Gastroesophageal sphincter (tissue), 4 donors: ENCODE measurements at regions not wholly inside any gene's neighbourhood (a gene's known extent, or its start where the extent isn't known, plus 50 kb on each side); places are given as distances from the start of the nearest gene placed in this dataset.

Experiments used
- ATAC-seq: fragments of 150-250 bp; one replicate; pipeline ENCODE4 v1.9.1; 2016; ENCODE audit warnings: mild to moderate bottlenecking, moderate library complexity
- H3K27ac ChIP-seq, 4 donors: fragments of 200-600 bp; sonication (generic) in 3 of 4; 1 replicate in 3 of 4; 2 replicates in 1 of 4; pipeline ENCODE4 v1.5.1; 2016 to 2019
- H3K27me3 ChIP-seq: fragments of 200-600 bp; sonication (generic); one replicate; pipeline ENCODE4 v1.5.1; 2019
- H3K36me3 ChIP-seq, 2 donors: fragments of 200-600 bp; sonication (generic); one replicate each; pipeline ENCODE4 v1.5.1; 2019; ENCODE audit warnings: control low read depth in 1 of 2
- H3K4me1 ChIP-seq, 3 donors: fragments of 200-600 bp; sonication (generic); 1 replicate in 2 of 3; 2 replicates in 1 of 3; pipeline ENCODE4 v1.5.1; 2016 to 2019; ENCODE audit warnings: control low read depth in 2 of 3
- H3K4me3 ChIP-seq, 2 donors: fragments of 200-600 bp; sonication (generic); one replicate each; pipeline ENCODE4 v1.5.1; 2019; ENCODE audit warnings: mild to moderate bottlenecking in 1 of 2, moderate library complexity in 1 of 2
- H3K9me3 ChIP-seq, 3 donors: fragments of 200-600 bp; sonication (generic); one replicate each; pipeline ENCODE4 v1.5.1; 2017 to 2019; ENCODE audit warnings: control low read depth in 2 of 3
- CTCF ChIP-seq, 4 experiments: fragments of 200-600 bp in 2 of 4; fragments of 450-650 bp in 2 of 4; sonication (generic) in 1 of 4; IDR thresholded peaks; one replicate each; pipeline ENCODE4 v1.5.1; 2017 to 2019; ENCODE audit warnings: antibody characterized with exemption in 4 of 4, mild to moderate bottlenecking in 2 of 4, moderate library complexity in 2 of 4
- EP300 ChIP-seq: sonication (generic); formaldehyde crosslinking; IDR thresholded peaks from one replicate; pipeline ENCODE4 v1.6.1; 2017; ENCODE audit warnings: antibody characterized with exemption, mild to moderate bottlenecking
- POLR2A ChIP-seq, 2 donors: fragments of 450-650 bp; IDR thresholded peaks; one replicate each; pipeline ENCODE4 v1.6.1; 2017; ENCODE audit warnings: antibody characterized with exemption in 2 of 2, mild to moderate bottlenecking in 2 of 2, moderate library complexity in 1 of 2
- POLR2AphosphoS5 ChIP-seq: sonication (generic); formaldehyde crosslinking; IDR thresholded peaks from one replicate; pipeline ENCODE4 v1.6.1; 2017; ENCODE audit warnings: antibody characterized with exemption
- WGBS, 2 donors: methylation state at CpG; one replicate each; pipeline ENCODE4 v1.1.5; 2018; ENCODE audit warnings: low coverage in 1 of 2; 5-methylcytosine and 5-hydroxymethylcytosine counted together

GRCh38 chr10:78909221-78909620, 159.5 kb upstream of the ZMIZ1 start:
- Histone ChIP-seq H3K4me1 (peaks cover 0 to 4% (median 0%) of the 10 kb centered on the region in 3 donors), H3K4me3 (no peak overlapping the region), H3K9me3 (no peaks in the 10 kb centered on the region), H3K27me3 (no peaks in the 10 kb centered on the region), H3K27ac (no peak overlapping the region), H3K36me3 (no peaks in the 10 kb centered on the region)
- no peak for ATAC-seq
- TF ChIP-seq POLR2A (IDR thresholded peaks at IDR 0.05) (no peak), CTCF (IDR thresholded peaks at IDR 0.05) (no peak), EP300 (no peak), POLR2AphosphoS5 (no peak)
- WGBS, 2 donors: 39 to 57% methylated on average over 2 to 6 of the region's 6 CpGs

GRCh38 chr10:78910021-78910420, 158.7 kb upstream of the ZMIZ1 start:
- Histone ChIP-seq H3K27ac (no peak overlapping the region), H3K4me3 (no peak overlapping the region), H3K9me3 (no peaks in the 10 kb centered on the region), H3K4me1 (peaks cover 0 to 12% (median 0%) of the 10 kb centered on the region in 3 donors), H3K27me3 (no peaks in the 10 kb centered on the region), H3K36me3 (no peaks in the 10 kb centered on the region)
- 100% methylated on average over 1 of the region's 3 CpGs; no CpG with 5 or more reads in 1 of the 2 donors for WGBS, 2 donors
- no peak for ATAC-seq
- TF ChIP-seq POLR2A (IDR thresholded peaks at IDR 0.05) (no peak), CTCF (IDR thresholded peaks at IDR 0.05) (no peak), POLR2AphosphoS5 (no peak), EP300 (no peak)

- Histone ChIP-seq H3K4me3 (no peak overlapping the region), H3K4me1 (peaks cover 0 to 14% (median 0%) of the 10 kb centered on the region in 3 donors), H3K27me3 (no peaks in the 10 kb centered on the region), H3K27ac (no peak overlapping the region), H3K9me3 (no peaks in the 10 kb centered on the region), H3K36me3 (no peaks in the 10 kb centered on the region)
- no peak for ATAC-seq
- TF ChIP-seq EP300: no peak
- no peak for TF ChIP-seq CTCF (IDR thresholded peaks at IDR 0.05)
- TF ChIP-seq POLR2A (IDR thresholded peaks at IDR 0.05): no peak
- WGBS, 2 donors: 50 to 80% methylated on average over 1 of the region's 2 CpGs
Observed at GRCh38 chr10:78910476-78910875, 158.3 kb upstream of the ZMIZ1 start.

- Histone ChIP-seq H3K9me3 (no peaks in the 10 kb centered on the region), H3K36me3 (no peaks in the 10 kb centered on the region), H3K4me1 (peaks cover 0 to 14% (median 0%) of the 10 kb centered on the region in 3 donors), H3K27ac (no peak overlapping the region), H3K27me3 (no peaks in the 10 kb centered on the region), H3K4me3 (no peak overlapping the region)
- no peak for TF ChIP-seq POLR2AphosphoS5
- TF ChIP-seq POLR2A (IDR thresholded peaks at IDR 0.05): no peak
- no peak for TF ChIP-seq EP300
- no peak for TF ChIP-seq CTCF (IDR thresholded peaks at IDR 0.05)
- no peak for ATAC-seq
- WGBS, 2 donors: 80% methylated on average over 1 of the region's 7 CpGs; no CpG with 5 or more reads in 1 of the 2 donors
Observed at GRCh38 chr10:78910886-78911285, 157.9 kb upstream of the ZMIZ1 start.

GRCh38 chr10:78911533-78912340, 157.0 kb upstream of the ZMIZ1 start:
- 81 to 93% methylated on average over 3 to 7 of the region's 10 CpGs for WGBS, 2 donors
- TF ChIP-seq POLR2AphosphoS5: no peak
- TF ChIP-seq EP300: no peak
- no peak for TF ChIP-seq CTCF (IDR thresholded peaks at IDR 0.05)
- TF ChIP-seq POLR2A (IDR thresholded peaks at IDR 0.05): no peak
- Histone ChIP-seq H3K4me1 (peaks cover 0 to 14% (median 0%) of the 10 kb centered on the region in 3 donors), H3K36me3 (no peaks in the 10 kb centered on the region), H3K27ac (no peak overlapping the region), H3K27me3 (no peaks in the 10 kb centered on the region), H3K4me3 (no peak overlapping the region), H3K9me3 (no peaks in the 10 kb centered on the region)
- no peak for ATAC-seq
